Endothelial cell of umbilical vein (primary cell): ENCODE measurements at regions not wholly inside any gene's neighbourhood (a gene's known extent, or its start where the extent isn't known, plus 50 kb on each side); places are given as distances from the start of the nearest gene placed in this dataset.

Experiments
- CTCF ChIP-seq, 2 donors: IDR thresholded peaks; 1 replicate in 1 of 2; 2 replicates in 1 of 2; pipeline ENCODE4 v1.5.1; 2011; ENCODE audit warnings: low read length in 2 of 2, mild to moderate bottlenecking in 2 of 2, moderate library complexity in 2 of 2, control low read depth in 1 of 2, inconsistent platforms in 1 of 2, low read depth in 1 of 2; ENCODE audit not compliant: insufficient read depth in 1 of 2; ENCODE audit errors: extremely low read depth in 1 of 2
- EZH2 ChIP-seq: IDR thresholded peaks from 2 replicates; pipeline ENCODE4 v1.6.1; 2012; ENCODE audit warnings: borderline replicate concordance, low read depth, mild to moderate bottlenecking, moderate library complexity, low read length, inconsistent platforms; ENCODE audit not compliant: severe bottlenecking
- FOS ChIP-seq: IDR thresholded peaks from 2 replicates; pipeline ENCODE4 v1.6.1; 2011; ENCODE audit warnings: mild to moderate bottlenecking, low read length, moderate library complexity, borderline replicate concordance; ENCODE audit not compliant: insufficient read depth
- GATA2 ChIP-seq: IDR thresholded peaks from 2 replicates; pipeline ENCODE4 v1.7.0; 2011; ENCODE audit warnings: low read depth, mild to moderate bottlenecking, moderate library complexity, mixed read lengths, low read length; ENCODE audit not compliant: insufficient read length, insufficient read depth
- JUN ChIP-seq: IDR thresholded peaks from 2 replicates; pipeline ENCODE4 v1.6.1; 2011; ENCODE audit warnings: borderline replicate concordance, low read depth; ENCODE audit not compliant: insufficient read length, insufficient read depth
- MAX ChIP-seq: IDR thresholded peaks from 2 replicates; pipeline ENCODE4 v1.6.1; 2011; ENCODE audit not compliant: insufficient read depth, insufficient read length
- POLR2A ChIP-seq: IDR thresholded peaks from 2 replicates; pipeline ENCODE4 v1.6.1; 2012; ENCODE audit warnings: low read depth, mild to moderate bottlenecking, control low read depth, low read length
- POLR2AphosphoS5 ChIP-seq: IDR thresholded peaks from 2 replicates; pipeline ENCODE4 v1.6.1; 2012; ENCODE audit warnings: low read depth, mild to moderate bottlenecking, control low read depth, low read length, moderate library complexity; ENCODE audit not compliant: insufficient read depth

- TF ChIP-seq CTCF (IDR thresholded peaks at IDR 0.05; ENCODE audit: extremely low read depth in 1 of 2, insufficient read depth in 1 of 2, low read depth in 1 of 2, low read length in 2 of 2) (no peak), POLR2AphosphoS5 (no peak), POLR2A (no peak), JUN (no peak), FOS (no peak), EZH2 (no peak), MAX (no peak), GATA2 (no peak)
Observed at GRCh38 chr12:111207761-111208160, 161.1 kb downstream of the PHETA1 start.
